Progenitor cell of endocrine pancreas (in vitro differentiated cells): ENCODE measurements at regions not wholly inside any gene's neighbourhood (a gene's known extent, or its start where the extent isn't known, plus 50 kb on each side); places are given as distances from the start of the nearest gene placed in this dataset.

ENCODE experiments used
- DNase-seq: peaks from one replicate; pipeline ENCODE4 v3.0.0; 2021; ENCODE audit warnings: low spot score; ENCODE audit not compliant: unreplicated experiment
- H3K27ac Mint-ChIP-seq: 2 replicates; pipeline ENCODE4 v1.8.0; 2021; ENCODE audit warnings: mild to moderate bottlenecking, moderate library complexity, mixed read lengths
- H3K27me3 Mint-ChIP-seq: 2 replicates; pipeline ENCODE4 v1.8.0; 2021; ENCODE audit warnings: mixed read lengths
- H3K36me3 Mint-ChIP-seq: 2 replicates; pipeline ENCODE4 v1.8.0; 2022; ENCODE audit warnings: mixed read lengths; ENCODE audit not compliant: insufficient read depth
- H3K4me1 Mint-ChIP-seq: 2 replicates; pipeline ENCODE4 v1.8.0; 2021; ENCODE audit warnings: low read depth, mixed read lengths
- H3K4me3 Mint-ChIP-seq: 2 replicates; pipeline ENCODE4 v1.8.0; 2021; ENCODE audit warnings: low read depth, mild to moderate bottlenecking, moderate library complexity, mixed read lengths
- H3K9me3 Mint-ChIP-seq: 2 replicates; pipeline ENCODE4 v1.8.0; 2021; ENCODE audit warnings: low read depth, mixed read lengths
- CTCF ChIP-seq: fragments of 200-600 bp; sonication (generic); IDR thresholded peaks from one replicate; pipeline ENCODE4 v1.5.0; 2021; ENCODE audit warnings: antibody characterized with exemption, mild to moderate bottlenecking; ENCODE audit not compliant: unreplicated experiment

GRCh38 chr1:221555689-221556433, 186.0 kb downstream of the DUSP10 start:
- H3K27me3 Mint-ChIP-seq: no peaks in the 10 kb centered on the region
- H3K4me3 Mint-ChIP-seq: no peak overlapping the region
- no peak for TF ChIP-seq CTCF
- DNase-seq: no peak
- no peaks in the 10 kb centered on the region for H3K36me3 Mint-ChIP-seq
- H3K27ac Mint-ChIP-seq: no peak overlapping the region
- peaks cover 6% of the 10 kb centered on the region for H3K4me1 Mint-ChIP-seq
- no peaks in the 10 kb centered on the region for H3K9me3 Mint-ChIP-seq

GRCh38 chr1:221556435-221556834, 185.5 kb downstream of the DUSP10 start:
- DNase-seq: no peak
- no peak overlapping the region for H3K4me3 Mint-ChIP-seq
- no peaks in the 10 kb centered on the region for H3K27me3 Mint-ChIP-seq
- H3K27ac Mint-ChIP-seq: no peak overlapping the region
- H3K36me3 Mint-ChIP-seq: no peaks in the 10 kb centered on the region
- no peak for TF ChIP-seq CTCF
- H3K4me1 Mint-ChIP-seq: peaks cover 6% of the 10 kb centered on the region
- H3K9me3 Mint-ChIP-seq: no peaks in the 10 kb centered on the region

- H3K27ac Mint-ChIP-seq: no peak overlapping the region
- no peaks in the 10 kb centered on the region for H3K36me3 Mint-ChIP-seq
- no peak for TF ChIP-seq CTCF
Measured at GRCh38 chr1:221557013-221557412, 184.9 kb downstream of the DUSP10 start.

GRCh38 chr1:221558396-221558795, 183.5 kb downstream of the DUSP10 start:
- DNase-seq: no peak
- no peak overlapping the region for H3K27ac Mint-ChIP-seq
- no peak overlapping the region for H3K4me3 Mint-ChIP-seq
- TF ChIP-seq CTCF: no peak
- no peaks in the 10 kb centered on the region for H3K36me3 Mint-ChIP-seq
- H3K9me3 Mint-ChIP-seq: no peaks in the 10 kb centered on the region
- no peaks in the 10 kb centered on the region for H3K27me3 Mint-ChIP-seq
- H3K4me1 Mint-ChIP-seq: peaks cover 6% of the 10 kb centered on the region

More at GRCh38 chr1:221557013-221557412, 184.9 kb downstream of the DUSP10 start:
- H3K9me3 Mint-ChIP-seq: no peaks in the 10 kb centered on the region
- H3K4me1 Mint-ChIP-seq: peaks cover 6% of the 10 kb centered on the region
- H3K27me3 Mint-ChIP-seq: no peaks in the 10 kb centered on the region
- no peak overlapping the region for H3K4me3 Mint-ChIP-seq
- DNase-seq: no peak

GRCh38 chr1:221559911-221560310, 182.0 kb downstream of the DUSP10 start:
- Mint-ChIP-seq H3K36me3 (no peaks in the 10 kb centered on the region), H3K9me3 (no peaks in the 10 kb centered on the region), H3K4me3 (no peak overlapping the region), H3K27ac (no peak overlapping the region), H3K27me3 (no peaks in the 10 kb centered on the region), H3K4me1 (peaks cover 6% of the 10 kb centered on the region)
- no peak for TF ChIP-seq CTCF
- DNase-seq: no peak
